ENCODE measurements at regions not wholly inside any gene's neighbourhood (a gene's known extent, or its start where the extent isn't known, plus 50 kb on each side); places are given as distances from the start of the nearest gene placed in this dataset.

- 13% methylated on average over 26 of the region's 28 CpGs for WGBS
- no peak overlapping the region for H2AFZ ChIP-seq (ENCODE audit: low read depth, low read length)
- peak overlapping the region; percentile 48 to 89 for H3K4me3 ChIP-seq (ENCODE audit: insufficient read depth in 1 of 2, low read depth in 1 of 2, low read length in 2 of 2)
- peak overlapping the region; percentile 0 for H2AK5ac ChIP-seq (ENCODE audit: low read length, severe bottlenecking)
- peaks cover 13% of the 10 kb centered on the region for H3K79me1 ChIP-seq (replicated peaks; ENCODE audit: low read length, poor library complexity, severe bottlenecking)
- H3K4me2 ChIP-seq (ENCODE audit: low read length, poor library complexity, severe bottlenecking): peak overlapping the region; percentile 72
- H3K36me3 ChIP-seq (ENCODE audit: control insufficient read depth in 1 of 2, insufficient read depth in 2 of 2, low read depth in 1 of 2, low read length in 2 of 2): peaks cover 0 to 3% of the 10 kb centered on the region in 2 experiments
- peaks cover 39% of the 10 kb centered on the region for H3K4me1 ChIP-seq (ENCODE audit: control insufficient read depth, insufficient read depth, low read depth, low read length)
- peak overlapping the region; percentile 79 to 85 for H3K4ac ChIP-seq (ENCODE audit: low read depth in 1 of 2, low read length in 2 of 2)
- peak overlapping the region; percentile 96 for H3K9ac ChIP-seq (ENCODE audit: low read length)
- peak overlapping the region in 1 of 2 experiments; percentile 73 for H3K14ac ChIP-seq (ENCODE audit: low read length in 2 of 2)
- H3K9me3 ChIP-seq (ENCODE audit: control insufficient read depth, low read length): no peaks in the 10 kb centered on the region
- H3K18ac ChIP-seq (ENCODE audit: low read depth in 1 of 2, low read length in 2 of 2): peak overlapping the region; percentile 79 to 91
- H3K23ac ChIP-seq (ENCODE audit: low read length in 2 of 2): peak overlapping the region in 1 of 2 experiments; percentile 40
- peak overlapping the region; percentile 92 for H4K8ac ChIP-seq (ENCODE audit: low read length)
- peak overlapping the region; percentile 1 for H2BK120ac ChIP-seq (ENCODE audit: low read depth, low read length)
- no peaks in the 10 kb centered on the region for H3K27me3 ChIP-seq (ENCODE audit: control insufficient read depth in 1 of 2, insufficient read depth in 1 of 2, low read length in 2 of 2)
- peak overlapping the region; percentile 51 to 59 for H2BK12ac ChIP-seq (ENCODE audit: low read length in 2 of 2)
- peak overlapping the region; percentile 68 for H2BK15ac ChIP-seq (ENCODE audit: low read depth, poor library complexity, severe bottlenecking)
- DNase-seq: peak; percentile 87
- H2BK5ac ChIP-seq (ENCODE audit: low read depth, low read length, poor library complexity, severe bottlenecking): peak overlapping the region; percentile 74
- peak overlapping the region; percentile 87 for H4K91ac ChIP-seq (ENCODE audit: low read length)
- peak overlapping the region; percentile 95 for H3K27ac ChIP-seq (ENCODE audit: low read length, poor library complexity, severe bottlenecking)
These were observed 100.3 kb upstream of the AKIP1 start for GRCh38 chr11:8810540-8811301.

- no peak for DNase-seq
- peak overlapping the region in 1 of 2 experiments; percentile 79 for H3K18ac ChIP-seq (ENCODE audit: low read depth in 1 of 2, low read length in 2 of 2)
- WGBS: 100% methylated on average over 1 of the region's 1 CpG
- H3K9me3 ChIP-seq (ENCODE audit: control insufficient read depth, low read length): no peaks in the 10 kb centered on the region
- H4K8ac ChIP-seq (ENCODE audit: low read length): no peak overlapping the region
- no peak overlapping the region for H4K91ac ChIP-seq (ENCODE audit: low read length)
- H3K9ac ChIP-seq (ENCODE audit: low read length): peak overlapping the region; percentile 96
- peak overlapping the region in 1 of 2 experiments; percentile 88 for H2BK12ac ChIP-seq (ENCODE audit: low read length in 2 of 2)
- peak overlapping the region in 1 of 2 experiments; percentile 43 for H3K23ac ChIP-seq (ENCODE audit: low read length in 2 of 2)
- no peak overlapping the region for H2BK5ac ChIP-seq (ENCODE audit: low read depth, low read length, poor library complexity, severe bottlenecking)
- peak overlapping the region; percentile 95 for H3K27ac ChIP-seq (ENCODE audit: low read length, poor library complexity, severe bottlenecking)
- H3K27me3 ChIP-seq (ENCODE audit: control insufficient read depth in 1 of 2, insufficient read depth in 1 of 2, low read length in 2 of 2): no peaks in the 10 kb centered on the region
- H3K36me3 ChIP-seq (ENCODE audit: control insufficient read depth in 1 of 2, insufficient read depth in 2 of 2, low read depth in 1 of 2, low read length in 2 of 2): no peaks in the 10 kb centered on the region
- H3K14ac ChIP-seq (ENCODE audit: low read length in 2 of 2): peak overlapping the region in 1 of 2 experiments; percentile 61
- peak overlapping the region in 1 of 2 experiments; percentile 89 for H3K4me3 ChIP-seq (ENCODE audit: insufficient read depth in 1 of 2, low read depth in 1 of 2, low read length in 2 of 2)
- H3K79me1 ChIP-seq (replicated peaks; ENCODE audit: low read length, poor library complexity, severe bottlenecking): peaks cover 11% of the 10 kb centered on the region
- H3K4ac ChIP-seq (ENCODE audit: low read depth in 1 of 2, low read length in 2 of 2): peak overlapping the region; percentile 65 to 79
- no peak overlapping the region for H2BK120ac ChIP-seq (ENCODE audit: low read depth, low read length)
- peaks cover 35% of the 10 kb centered on the region for H3K4me1 ChIP-seq (ENCODE audit: control insufficient read depth, insufficient read depth, low read depth, low read length)
- no peak overlapping the region for H2BK15ac ChIP-seq (ENCODE audit: low read depth, poor library complexity, severe bottlenecking)
- no peak overlapping the region for H2AFZ ChIP-seq (ENCODE audit: low read depth, low read length)
- peak overlapping the region; percentile 2 for H3K4me2 ChIP-seq (ENCODE audit: low read length, poor library complexity, severe bottlenecking)
- H2AK5ac ChIP-seq (ENCODE audit: low read length, severe bottlenecking): peak overlapping the region; percentile 0
These were observed 99.4 kb upstream of the AKIP1 start for GRCh38 chr11:8811571-8811970.

DNA sequence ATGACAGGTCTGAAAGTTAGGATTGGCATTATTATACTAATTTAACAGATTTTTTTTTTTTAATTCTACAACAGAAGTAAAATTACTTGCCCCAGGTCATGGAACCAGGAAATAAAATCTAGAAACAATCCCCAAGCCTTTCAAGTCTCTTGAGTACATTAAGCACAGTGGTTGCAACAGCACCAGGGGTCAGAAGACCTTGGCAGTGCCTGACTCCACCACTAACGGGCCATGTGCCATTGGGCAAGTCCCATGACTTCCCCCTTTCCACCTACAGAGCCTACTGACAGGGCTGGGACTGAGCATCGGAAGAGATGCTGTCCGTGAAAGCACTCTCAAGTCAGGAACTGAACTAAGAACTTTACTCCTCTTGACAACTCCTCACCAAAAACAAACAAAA lies 98.6 kb upstream of the AKIP1 start:
- Histone ChIP-seq H3K18ac (ENCODE audit: low read depth in 1 of 2, low read length in 2 of 2) (peak overlapping the region in 1 of 2 experiments; percentile 48), H2BK120ac (ENCODE audit: low read depth, low read length) (no peak overlapping the region), H3K4ac (ENCODE audit: low read depth in 1 of 2, low read length in 2 of 2) (no peak overlapping the region), H3K79me1 (replicated peaks; ENCODE audit: low read length, poor library complexity, severe bottlenecking) (peaks cover 14% of the 10 kb centered on the region), H4K8ac (ENCODE audit: low read length) (no peak overlapping the region), H3K9me3 (ENCODE audit: control insufficient read depth, low read length) (no peaks in the 10 kb centered on the region), H3K4me3 (ENCODE audit: insufficient read depth in 1 of 2, low read depth in 1 of 2, low read length in 2 of 2) (no peak overlapping the region), H3K4me2 (ENCODE audit: low read length, poor library complexity, severe bottlenecking) (no peak overlapping the region), H3K14ac (ENCODE audit: low read length in 2 of 2) (no peak overlapping the region), H3K9ac (ENCODE audit: low read length) (peak overlapping the region; percentile 96), H2BK12ac (ENCODE audit: low read length in 2 of 2) (peak overlapping the region in 1 of 2 experiments; percentile 68), H2BK5ac (ENCODE audit: low read depth, low read length, poor library complexity, severe bottlenecking) (no peak overlapping the region), H2AFZ (ENCODE audit: low read depth, low read length) (no peak overlapping the region), H3K4me1 (ENCODE audit: control insufficient read depth, insufficient read depth, low read depth, low read length) (peaks cover 28% of the 10 kb centered on the region), H3K23ac (ENCODE audit: low read length in 2 of 2) (no peak overlapping the region), H3K27ac (ENCODE audit: low read length, poor library complexity, severe bottlenecking) (peak overlapping the region; percentile 26), H2AK5ac (ENCODE audit: low read length, severe bottlenecking) (peak overlapping the region; percentile 76), H2BK15ac (ENCODE audit: low read depth, poor library complexity, severe bottlenecking) (no peak overlapping the region), H3K36me3 (ENCODE audit: control insufficient read depth in 1 of 2, insufficient read depth in 2 of 2, low read depth in 1 of 2, low read length in 2 of 2) (no peaks in the 10 kb centered on the region), H3K27me3 (ENCODE audit: control insufficient read depth in 1 of 2, insufficient read depth in 1 of 2, low read length in 2 of 2) (no peaks in the 10 kb centered on the region), H4K91ac (ENCODE audit: low read length) (no peak overlapping the region)
- 89% methylated on average over 3 of the region's 3 CpGs for WGBS
- DNase-seq: peak; percentile 57

DNA sequence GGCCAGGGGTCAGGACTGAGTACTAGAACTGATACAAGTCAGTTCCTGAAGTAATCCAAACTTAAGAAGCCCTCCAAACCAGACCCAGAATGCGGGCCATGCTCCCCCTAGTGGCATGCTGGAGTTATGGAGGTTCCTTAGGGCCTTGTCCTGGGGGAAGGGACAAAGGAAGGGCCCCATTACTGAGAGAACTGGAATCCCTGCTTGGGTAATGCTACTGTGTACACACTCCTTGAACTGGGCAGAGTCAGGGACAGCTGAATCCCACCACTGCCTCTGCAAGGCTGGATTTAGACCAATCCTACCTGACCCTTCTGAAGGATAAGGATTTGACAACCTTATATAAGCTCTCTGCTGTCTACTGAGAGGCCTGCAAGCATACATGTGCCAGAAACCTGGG lies 97.3 kb upstream of the AKIP1 start:
- Histone ChIP-seq H3K4me3 (ENCODE audit: insufficient read depth in 1 of 2, low read depth in 1 of 2, low read length in 2 of 2) (no peak overlapping the region), H3K4ac (ENCODE audit: low read depth in 1 of 2, low read length in 2 of 2) (no peak overlapping the region), H2BK5ac (ENCODE audit: low read depth, low read length, poor library complexity, severe bottlenecking) (peak overlapping the region; percentile 84), H3K9me3 (ENCODE audit: control insufficient read depth, low read length) (no peaks in the 10 kb centered on the region), H3K27ac (ENCODE audit: low read length, poor library complexity, severe bottlenecking) (peak overlapping the region; percentile 93), H2BK12ac (ENCODE audit: low read length in 2 of 2) (peak overlapping the region in 1 of 2 experiments; percentile 70), H4K91ac (ENCODE audit: low read length) (peak overlapping the region; percentile 23), H2AK5ac (ENCODE audit: low read length, severe bottlenecking) (no peak overlapping the region), H2BK120ac (ENCODE audit: low read depth, low read length) (no peak overlapping the region), H3K14ac (ENCODE audit: low read length in 2 of 2) (no peak overlapping the region), H3K4me2 (ENCODE audit: low read length, poor library complexity, severe bottlenecking) (no peak overlapping the region), H3K23ac (ENCODE audit: low read length in 2 of 2) (no peak overlapping the region), H2BK15ac (ENCODE audit: low read depth, poor library complexity, severe bottlenecking) (no peak overlapping the region), H2AFZ (ENCODE audit: low read depth, low read length) (no peak overlapping the region), H3K36me3 (ENCODE audit: control insufficient read depth in 1 of 2, insufficient read depth in 2 of 2, low read depth in 1 of 2, low read length in 2 of 2) (no peaks in the 10 kb centered on the region), H3K9ac (ENCODE audit: low read length) (peak overlapping the region; percentile 63), H3K4me1 (ENCODE audit: control insufficient read depth, insufficient read depth, low read depth, low read length) (peaks cover 22% of the 10 kb centered on the region), H3K18ac (ENCODE audit: low read depth in 1 of 2, low read length in 2 of 2) (peak overlapping the region in 1 of 2 experiments; percentile 15), H3K27me3 (ENCODE audit: control insufficient read depth in 1 of 2, insufficient read depth in 1 of 2, low read length in 2 of 2) (no peaks in the 10 kb centered on the region), H4K8ac (ENCODE audit: low read length) (peak overlapping the region; percentile 29), H3K79me1 (replicated peaks; ENCODE audit: low read length, poor library complexity, severe bottlenecking) (peaks cover 15% of the 10 kb centered on the region)
- 0% methylated on average over 1 of the region's 1 CpG for WGBS
- peak; percentile 92 for DNase-seq
